ENCODE measurements at regions not wholly inside any gene's neighbourhood (a gene's known extent, or its start where the extent isn't known, plus 50 kb on each side); places are given as distances from the start of the nearest gene placed in this dataset.

GRCh38 chr14:42045383-42045782 lies 438.7 kb downstream of the LRFN5 start (continued):
- no peak for TF ChIP-seq TEAD2 (CRISPR knock-in tag; IDR thresholded peaks at IDR 0.05)
- no peak for TF ChIP-seq ZNF564 (CRISPR knock-in tag; IDR thresholded peaks at IDR 0.05)
- no peak for TF ChIP-seq NCOA1 (CRISPR knock-in tag; IDR thresholded peaks at IDR 0.05)
- no peak for TF ChIP-seq PATZ1 (CRISPR knock-in tag; IDR thresholded peaks at IDR 0.05)
- no peak for TF ChIP-seq NFYB (CRISPR knock-in tag; IDR thresholded peaks at IDR 0.05)
- no peak for TF ChIP-seq ZSCAN29 (CRISPR knock-in tag; conservative IDR thresholded peaks at IDR 0.05)
- TF ChIP-seq NFATC3 (CRISPR knock-in tag; IDR thresholded peaks at IDR 0.05): no peak
- TF ChIP-seq MTERF4 (CRISPR knock-in tag; IDR thresholded peaks at IDR 0.05): no peak

- Histone ChIP-seq H3K27me3 (ENCODE audit: control insufficient read depth in 1 of 2, insufficient read depth in 2 of 2, low read length in 2 of 2) (no peaks in the 10 kb centered on the region), H3K4me1 (ENCODE audit: insufficient read depth, low read length) (no peaks in the 10 kb centered on the region), H2AFZ (ENCODE audit: low read length) (no peak overlapping the region), H3K9ac (ENCODE audit: insufficient read depth, low read depth, low read length) (no peak overlapping the region), H3K4me2 (ENCODE audit: low read depth, low read length) (no peak overlapping the region), H4K20me1 (ENCODE audit: insufficient read depth, low read length) (no peaks in the 10 kb centered on the region), H3K36me3 (replicated peaks in 1 of 2; ENCODE audit: control insufficient read depth in 1 of 2, insufficient read depth in 2 of 2, low read length in 2 of 2) (no peaks in the 10 kb centered on the region), H3K79me2 (ENCODE audit: insufficient read depth, low read length) (no peaks in the 10 kb centered on the region), H3K27ac (ENCODE audit: extremely low read length, insufficient read depth, low read length) (no peak overlapping the region), H3K9me3 (ENCODE audit: low read length) (peaks cover 83% of the 10 kb centered on the region), H3K4me3 (replicated peaks in 1 of 3; ENCODE audit: insufficient read depth in 1 of 3, low read depth in 2 of 3, low read length in 3 of 3) (no peak overlapping the region)
- ChIA-PET CTCF (ENCODE audit: low intra/inter-chr PET ratio, low total read pairs) (no interaction called here), POLR2A (no interaction called here)
- no peak for ATAC-seq
- in situ Hi-C loops (cut with HindIII; ENCODE audit: extremely low pct_ligation_motif_present, low pct_unique_long_range_greater_than_20kb) (no loop called here), intact Hi-C loops (cut with micrococcal nuclease; ENCODE audit: unreplicated experiment) (no loop called here)
- DNase-seq (ENCODE audit: low spot score): no peak
- WGBS (ENCODE audit: low lambda C conversion rate): 74% methylated on average over 2 of the region's 2 CpGs
- BruUV-seq (replicated peaks): no TSS peak
- no peak for FAIRE-seq
- TF ChIP-seq TCF12 (IDR thresholded peaks at IDR 0.05) (no peak), TCF12 (CRISPR knock-in tag; IDR thresholded peaks at IDR 0.05) (no peak), RBM22 (optimal IDR thresholded peaks at IDR 0.05; ENCODE audit: low read length) (no peak), HNF1B (CRISPR knock-in tag; IDR thresholded peaks at IDR 0.05) (no peak), NFE2L2 (IDR thresholded peaks at IDR 0.05; ENCODE audit: low read length) (no peak), ZNF253 (CRISPR knock-in tag; IDR thresholded peaks at IDR 0.05; ENCODE audit: borderline replicate concordance) (no peak), ZNF101 (CRISPR knock-in tag; IDR thresholded peaks at IDR 0.05; ENCODE audit: borderline replicate concordance, low read depth) (no peak)
Measured at GRCh38 chr14:42028607-42029006, 421.9 kb downstream of the LRFN5 start.
